PC-9 (cell line): ENCODE measurements at regions not wholly inside any gene's neighbourhood (a gene's known extent, or its start where the extent isn't known, plus 50 kb on each side); places are given as distances from the start of the nearest gene placed in this dataset.

Experiments
- BruUV-seq: library from RNA; stranded (reverse); fragments of 400-500 nt; replicated peaks from 2 replicates; lab custom pipeline; 2021; lab: Mats Ljungman, UMichigan
- CTCF ChIA-PET: fragments of 300-600 bp; sonication (Branson Sonifier 250); formaldehyde crosslinking; loops from one replicate; lab custom pipeline; 2022; ENCODE audit warnings: antibody characterized with exemption; lab: Charles Lee
- POLR2A ChIA-PET: fragments of 300-600 bp; sonication (Branson Sonifier 250); formaldehyde crosslinking; loops from one replicate; lab custom pipeline; 2022; ENCODE audit warnings: antibody characterized with exemption; ENCODE audit not compliant: unreplicated experiment; lab: Charles Lee
- DNase-seq, 2 experiments: peaks; one replicate each; pipeline versions ENCODE4 v3.0.0 to v3.0.0-alpha.2; 2015 to 2022; ENCODE audit warnings: mixed read lengths in 1 of 2
- H2AFZ ChIP-seq: fragments of 200-600 bp; sonication (generic); 2 replicates; pipeline ENCODE4 v1.8.1; 2017; ENCODE audit warnings: antibody characterized with exemption
- H3F3A ChIP-seq: fragments of 200-600 bp; sonication (generic); 2 replicates; pipeline ENCODE4 v1.8.1; 2017; ENCODE audit warnings: antibody characterized with exemption, mild to moderate bottlenecking, low read depth; ENCODE audit not compliant: insufficient read depth
- H3K27ac ChIP-seq: fragments of 200-600 bp; sonication (generic); 2 replicates; pipeline ENCODE4 v1.6.1; 2016; ENCODE audit warnings: mixed run types
- H3K27me3 ChIP-seq: fragments of 200-600 bp; sonication (generic); 2 replicates; pipeline ENCODE4 v1.6.1; 2016; ENCODE audit warnings: low read depth, mixed run types; ENCODE audit not compliant: insufficient read depth
- H3K36me3 ChIP-seq: fragments of 200-600 bp; sonication (generic); 2 replicates; pipeline ENCODE4 v1.6.1; 2016; ENCODE audit warnings: low read depth, mixed run types
- H3K4me1 ChIP-seq: fragments of 200-600 bp; sonication (generic); replicated peaks from 2 replicates; pipeline ENCODE4 v1.6.1; 2016; ENCODE audit warnings: mixed run types; ENCODE audit not compliant: insufficient read depth
- H3K4me2 ChIP-seq: fragments of 200-600 bp; sonication (generic); 2 replicates; pipeline ENCODE4 v1.6.1; 2017; ENCODE audit warnings: mixed run types
- H3K4me3 ChIP-seq: fragments of 200-600 bp; sonication (generic); 2 replicates; pipeline ENCODE4 v1.6.1; 2016; ENCODE audit warnings: mixed run types
- H3K79me2 ChIP-seq: fragments of 200-600 bp; sonication (generic); 2 replicates; pipeline ENCODE4 v1.6.1; 2017; ENCODE audit warnings: low read depth, mixed run types
- H3K9me2 ChIP-seq: fragments of 200-600 bp; sonication (generic); 2 replicates; pipeline ENCODE4 v1.8.1; 2017; ENCODE audit warnings: mild to moderate bottlenecking; ENCODE audit not compliant: insufficient read depth
- H3K9me3 ChIP-seq: fragments of 200-600 bp; sonication (generic); 2 replicates; pipeline ENCODE4 v1.8.1; 2016; ENCODE audit warnings: low read depth; ENCODE audit not compliant: insufficient read depth
- H4K20me1 ChIP-seq: fragments of 200-600 bp; sonication (generic); 2 replicates; pipeline ENCODE4 v1.8.1; 2017; ENCODE audit not compliant: insufficient read depth
- EZH2 ChIP-seq: fragments of 200-600 bp; sonication (generic); IDR thresholded peaks from 2 replicates; pipeline ENCODE4 v1.8.0; 2017; ENCODE audit warnings: antibody characterized with exemption, low read depth
- intact Hi-C: fragments of 100-400 bp; cut with micrococcal nuclease; formaldehyde crosslinking; loops from one replicate; pipeline ENCODE4 v1.10.0; 2022; ENCODE audit not compliant: unreplicated experiment
- TF ChIP-seq, protein P1 (sequence below): fragments of 200-600 bp; sonication (generic); conservative IDR thresholded peaks from 2 replicates; pipeline ENCODE4 v1.6.1; 2017; ENCODE audit warnings: mixed run types, antibody characterized with exemption, mild to moderate bottlenecking, moderate library complexity

DNA sequence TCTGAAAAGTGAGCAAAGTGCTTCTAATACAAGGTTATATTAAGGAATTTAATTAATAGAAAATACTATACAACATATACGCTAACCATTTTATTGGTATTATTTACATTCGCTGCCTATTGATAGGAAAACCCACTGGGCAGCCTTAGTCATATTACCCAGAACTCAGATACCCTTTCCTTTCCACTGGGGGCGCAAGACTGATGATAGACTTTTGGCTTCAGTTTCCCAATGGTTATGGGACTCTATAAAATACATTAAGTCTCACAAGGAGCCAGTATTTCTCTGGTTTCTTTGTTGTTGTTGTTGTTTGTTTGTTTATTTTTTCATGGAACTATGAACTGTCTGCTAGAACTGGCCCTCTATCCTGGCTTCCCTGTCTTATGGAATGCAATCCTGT is 471.1 kb upstream of the KIRREL3 start:
- H3K4me1 ChIP-seq: no peaks in the 10 kb centered on the region
- no peaks in the 10 kb centered on the region for H3F3A ChIP-seq
- no peak overlapping the region for H2AFZ ChIP-seq
- no peaks in the 10 kb centered on the region; the same call in 1 of the 2 replicates for H4K20me1 ChIP-seq
- no peak overlapping the region for H3K4me3 ChIP-seq
- ChIA-PET CTCF (no interaction called here), POLR2A (no interaction called here)
- H3K9me3 ChIP-seq: no peaks in the 10 kb centered on the region
- H3K27ac ChIP-seq: no peak overlapping the region
- no peak for TF ChIP-seq EZH2
- TF ChIP-seq, protein P1, sequence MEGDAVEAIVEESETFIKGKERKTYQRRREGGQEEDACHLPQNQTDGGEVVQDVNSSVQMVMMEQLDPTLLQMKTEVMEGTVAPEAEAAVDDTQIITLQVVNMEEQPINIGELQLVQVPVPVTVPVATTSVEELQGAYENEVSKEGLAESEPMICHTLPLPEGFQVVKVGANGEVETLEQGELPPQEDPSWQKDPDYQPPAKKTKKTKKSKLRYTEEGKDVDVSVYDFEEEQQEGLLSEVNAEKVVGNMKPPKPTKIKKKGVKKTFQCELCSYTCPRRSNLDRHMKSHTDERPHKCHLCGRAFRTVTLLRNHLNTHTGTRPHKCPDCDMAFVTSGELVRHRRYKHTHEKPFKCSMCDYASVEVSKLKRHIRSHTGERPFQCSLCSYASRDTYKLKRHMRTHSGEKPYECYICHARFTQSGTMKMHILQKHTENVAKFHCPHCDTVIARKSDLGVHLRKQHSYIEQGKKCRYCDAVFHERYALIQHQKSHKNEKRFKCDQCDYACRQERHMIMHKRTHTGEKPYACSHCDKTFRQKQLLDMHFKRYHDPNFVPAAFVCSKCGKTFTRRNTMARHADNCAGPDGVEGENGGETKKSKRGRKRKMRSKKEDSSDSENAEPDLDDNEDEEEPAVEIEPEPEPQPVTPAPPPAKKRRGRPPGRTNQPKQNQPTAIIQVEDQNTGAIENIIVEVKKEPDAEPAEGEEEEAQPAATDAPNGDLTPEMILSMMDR: peak; percentile 39; the same call in 1 of the 2 replicates
- DNase-seq: no peak
- intact Hi-C loops: no loop called here
- BruUV-seq: no TSS peak
- no peaks in the 10 kb centered on the region for H3K79me2 ChIP-seq
- no peaks in the 10 kb centered on the region for H3K9me2 ChIP-seq
- H3K27me3 ChIP-seq: peaks cover 2% of the 10 kb centered on the region; the same call in 1 of the 2 replicates
- no peaks in the 10 kb centered on the region for H3K36me3 ChIP-seq
- no peak overlapping the region for H3K4me2 ChIP-seq

DNA sequence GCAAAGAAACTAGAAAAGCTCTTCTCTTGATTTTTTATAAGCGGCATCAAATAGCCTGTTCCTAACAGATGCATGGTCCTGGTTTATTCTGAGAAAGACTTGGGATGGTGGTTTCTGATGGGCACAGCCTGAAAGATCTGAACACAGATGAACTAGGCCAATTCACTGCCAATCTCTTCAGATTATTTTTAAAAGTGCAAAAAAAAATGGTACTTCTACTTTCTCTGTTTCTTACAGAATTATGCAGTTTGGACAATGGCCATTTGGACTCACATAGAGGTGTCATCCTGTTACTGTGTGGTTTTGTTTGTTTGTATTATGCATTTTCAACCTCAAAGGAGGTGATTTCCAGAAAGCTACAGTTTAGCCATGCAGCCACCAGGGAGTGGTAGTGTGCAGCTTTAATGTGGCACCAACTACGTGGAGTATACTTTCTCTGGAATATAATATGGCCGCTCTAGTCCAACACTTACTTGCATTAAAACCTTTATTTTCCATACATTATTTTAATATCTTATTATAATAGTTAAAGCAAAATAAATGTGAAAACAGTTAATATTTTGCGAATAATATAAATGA is 469.8 kb upstream of the KIRREL3 start:
- no peaks in the 10 kb centered on the region for H3K4me1 ChIP-seq
- H3K4me2 ChIP-seq: no peak overlapping the region
- BruUV-seq: no TSS peak
- no peak overlapping the region for H2AFZ ChIP-seq
- TF ChIP-seq, protein P1: peak; percentile 38
- TF ChIP-seq EZH2: no peak
- no peaks in the 10 kb centered on the region for H3K36me3 ChIP-seq
- peak in 1 of 2 experiments; percentile 2 for DNase-seq
- no peaks in the 10 kb centered on the region for H3K9me3 ChIP-seq
- H4K20me1 ChIP-seq: no peaks in the 10 kb centered on the region; the same call in 1 of the 2 replicates
- no peak overlapping the region for H3K4me3 ChIP-seq
- intact Hi-C loops: no loop called here
- peaks cover 8% of the 10 kb centered on the region; the same call in 1 of the 2 replicates for H3K27me3 ChIP-seq
- H3K79me2 ChIP-seq: no peaks in the 10 kb centered on the region
- CTCF ChIA-PET: no interaction called here
- H3K27ac ChIP-seq: no peak overlapping the region
- POLR2A ChIA-PET: no interaction called here
- H3K9me2 ChIP-seq: no peaks in the 10 kb centered on the region
- no peaks in the 10 kb centered on the region for H3F3A ChIP-seq

DNA sequence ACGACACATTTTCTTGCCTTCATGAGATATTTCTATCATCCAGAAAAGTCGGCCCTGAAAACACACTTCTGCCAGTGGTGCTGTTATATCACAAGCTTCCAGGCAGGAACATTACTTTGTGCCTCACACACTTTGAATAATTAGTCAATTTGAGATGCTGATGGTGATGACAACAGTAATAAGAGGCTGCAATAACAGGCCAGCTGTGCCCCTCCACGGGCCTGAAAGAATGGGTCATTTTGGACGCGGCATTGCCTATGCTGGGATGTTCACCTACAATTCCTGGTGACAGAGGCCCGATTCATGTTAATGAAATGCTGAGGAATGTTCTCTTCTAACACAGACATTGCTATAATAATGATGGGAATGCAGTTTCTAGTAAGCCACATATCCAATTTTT is 463.8 kb upstream of the KIRREL3 start:
- no peaks in the 10 kb centered on the region for H3K9me2 ChIP-seq
- H3K27ac ChIP-seq: no peak overlapping the region
- no TSS peak for BruUV-seq
- CTCF ChIA-PET: no interaction called here
- H3K4me1 ChIP-seq: no peaks in the 10 kb centered on the region
- H2AFZ ChIP-seq: no peak overlapping the region
- no peak overlapping the region for H3K4me2 ChIP-seq
- intact Hi-C loops: no loop called here
- no peaks in the 10 kb centered on the region for H3K79me2 ChIP-seq
- no peaks in the 10 kb centered on the region for H3K36me3 ChIP-seq
- TF ChIP-seq, protein P1: no peak
- TF ChIP-seq EZH2: no peak
- no peaks in the 10 kb centered on the region for H3F3A ChIP-seq
- no peak for DNase-seq
- POLR2A ChIA-PET: no interaction called here
- peaks cover 52% of the 10 kb centered on the region for H3K27me3 ChIP-seq
- no peaks in the 10 kb centered on the region for H3K9me3 ChIP-seq
- no peak overlapping the region for H3K4me3 ChIP-seq
- H4K20me1 ChIP-seq: no peaks in the 10 kb centered on the region
